ENCODE measurements at regions not wholly inside any gene's neighbourhood (a gene's known extent, or its start where the extent isn't known, plus 50 kb on each side); places are given as distances from the start of the nearest gene placed in this dataset.

GRCh38 chr5:17356551-17356950, 139.1 kb downstream of the BASP1 start:
- Histone ChIP-seq H3K79me2 (ENCODE audit: control insufficient read depth, insufficient read depth, low read length) (no peaks in the 10 kb centered on the region), H3K4me2 (ENCODE audit: insufficient read depth, low read length) (no peak overlapping the region), H3K36me3 (ENCODE audit: control insufficient read depth in 2 of 2, extremely low read depth in 1 of 2, insufficient read depth in 2 of 2, low read length in 2 of 2) (no peaks in the 10 kb centered on the region), H3K27ac (ENCODE audit: insufficient read depth, low read depth, low read length) (no peak overlapping the region), H3K4me1 (ENCODE audit: control insufficient read depth, extremely low read depth, insufficient read depth, low read length) (no peaks in the 10 kb centered on the region), H3K9me3 (replicated peaks; ENCODE audit: control insufficient read depth, insufficient read depth, low read length) (no peaks in the 10 kb centered on the region), H2AFZ (ENCODE audit: low read depth, low read length) (no peak overlapping the region), H4K20me1 (replicated peaks; ENCODE audit: control insufficient read depth, extremely low read depth, insufficient read depth, low read length) (no peaks in the 10 kb centered on the region), H3K4me3 (replicated peaks in 1 of 3; ENCODE audit: insufficient read depth in 1 of 3, low read depth in 1 of 3, low read length in 3 of 3) (no peak overlapping the region), H3K9ac (replicated peaks; ENCODE audit: extremely low read depth, insufficient read depth, low read length) (no peak overlapping the region), H3K9me1 (replicated peaks; ENCODE audit: control insufficient read depth, extremely low read depth, insufficient read depth, low read length) (no peaks in the 10 kb centered on the region), H3K27me3 (ENCODE audit: control insufficient read depth in 2 of 2, insufficient read depth in 2 of 2, low read length in 2 of 2) (no peaks in the 10 kb centered on the region)
- FAIRE-seq: no peak
- dilution Hi-C loops (cut with MboI; ENCODE audit: extremely low pct_ligation_motif_present, low sequenced_read_pairs): no loop called here
- POLR2A ChIA-PET: no interaction called here
- DNase-seq (ENCODE audit: low read depth, low spot score): no peak
- CTCF ChIA-PET: interaction anchor here (1.1 kb wide), 1 partner anchor 140 kb away, joined by 5 read pairs; no protein-coding TSS in a partner anchor
- TF ChIP-seq GATA2 (IDR thresholded peaks at IDR 0.05; ENCODE audit: insufficient read depth, insufficient read length, low read depth, low read length): no peak
- TF ChIP-seq EZH2 (IDR thresholded peaks at IDR 0.05; ENCODE audit: borderline replicate concordance, low read depth, low read length, severe bottlenecking): no peak
- no peak for TF ChIP-seq FOS (IDR thresholded peaks at IDR 0.05; ENCODE audit: borderline replicate concordance, insufficient read depth, low read length)
- intact Hi-C loops (cut with micrococcal nuclease): no loop called here
- BruUV-seq (replicated peaks): no TSS peak

- dilution Hi-C loops (cut with MboI; ENCODE audit: extremely low pct_ligation_motif_present, low sequenced_read_pairs): no loop called here
- POLR2A ChIA-PET: no interaction called here
Observed at GRCh38 chr5:17357504-17357903, 140.1 kb downstream of the BASP1 start.

More at GRCh38 chr5:17357504-17357903, 140.1 kb downstream of the BASP1 start:
- BruUV-seq (replicated peaks): no TSS peak
- H3K9me1 ChIP-seq (replicated peaks; ENCODE audit: control insufficient read depth, extremely low read depth, insufficient read depth, low read length): no peaks in the 10 kb centered on the region
- CTCF ChIA-PET: no interaction called here
- H2AFZ ChIP-seq (ENCODE audit: low read depth, low read length): no peak overlapping the region
- intact Hi-C loops (cut with micrococcal nuclease): no loop called here
- DNase-seq (ENCODE audit: low read depth, low spot score) (no peak), FAIRE-seq (no peak)
- no peaks in the 10 kb centered on the region for H3K4me1 ChIP-seq (ENCODE audit: control insufficient read depth, extremely low read depth, insufficient read depth, low read length)
- H3K9ac ChIP-seq (replicated peaks; ENCODE audit: extremely low read depth, insufficient read depth, low read length): no peak overlapping the region
- H3K79me2 ChIP-seq (ENCODE audit: control insufficient read depth, insufficient read depth, low read length): no peaks in the 10 kb centered on the region
- no peaks in the 10 kb centered on the region for H3K27me3 ChIP-seq (ENCODE audit: control insufficient read depth in 2 of 2, insufficient read depth in 2 of 2, low read length in 2 of 2)
- no peak overlapping the region for H3K4me3 ChIP-seq (replicated peaks in 1 of 3; ENCODE audit: insufficient read depth in 1 of 3, low read depth in 1 of 3, low read length in 3 of 3)
- H4K20me1 ChIP-seq (replicated peaks; ENCODE audit: control insufficient read depth, extremely low read depth, insufficient read depth, low read length): no peaks in the 10 kb centered on the region
- no peak overlapping the region for H3K4me2 ChIP-seq (ENCODE audit: insufficient read depth, low read length)
- H3K9me3 ChIP-seq (replicated peaks; ENCODE audit: control insufficient read depth, insufficient read depth, low read length): no peaks in the 10 kb centered on the region
- TF ChIP-seq POLR2AphosphoS5 (IDR thresholded peaks at IDR 0.05; ENCODE audit: insufficient read depth, low read depth, low read length): no peak
- no peak for TF ChIP-seq POLR2A (IDR thresholded peaks at IDR 0.05; ENCODE audit: low read depth, low read length)
- no peak for TF ChIP-seq CTCF (IDR thresholded peaks at IDR 0.05; ENCODE audit: extremely low read depth in 1 of 2, insufficient read depth in 1 of 2, low read depth in 1 of 2, low read length in 2 of 2)
- TF ChIP-seq EZH2 (IDR thresholded peaks at IDR 0.05; ENCODE audit: borderline replicate concordance, low read depth, low read length, severe bottlenecking): no peak
- TF ChIP-seq JUN (IDR thresholded peaks at IDR 0.05; ENCODE audit: borderline replicate concordance, insufficient read depth, insufficient read length, low read depth): no peak
- TF ChIP-seq GATA2 (IDR thresholded peaks at IDR 0.05; ENCODE audit: insufficient read depth, insufficient read length, low read depth, low read length): no peak
- no peak for TF ChIP-seq MYC (IDR thresholded peaks at IDR 0.05; ENCODE audit: low read depth, low read length)
- TF ChIP-seq, protein P1, sequence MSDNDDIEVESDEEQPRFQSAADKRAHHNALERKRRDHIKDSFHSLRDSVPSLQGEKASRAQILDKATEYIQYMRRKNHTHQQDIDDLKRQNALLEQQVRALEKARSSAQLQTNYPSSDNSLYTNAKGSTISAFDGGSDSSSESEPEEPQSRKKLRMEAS (IDR thresholded peaks at IDR 0.05; ENCODE audit: insufficient read depth, insufficient read length): no peak
- no peak for TF ChIP-seq FOS (IDR thresholded peaks at IDR 0.05; ENCODE audit: borderline replicate concordance, insufficient read depth, low read length)
- no peaks in the 10 kb centered on the region for H3K36me3 ChIP-seq (ENCODE audit: control insufficient read depth in 2 of 2, extremely low read depth in 1 of 2, insufficient read depth in 2 of 2, low read length in 2 of 2)
- no peak overlapping the region for H3K27ac ChIP-seq (ENCODE audit: insufficient read depth, low read depth, low read length)
